ENCODE measurements at regions not wholly inside any gene's neighbourhood (a gene's known extent, or its start where the extent isn't known, plus 50 kb on each side); places are given as distances from the start of the nearest gene placed in this dataset.
"Not testable (repeated sequence)": the region's sequence is repeated elsewhere in the genome, so short reads cannot be mapped to it uniquely, and the experiment has no call there.

DNA sequence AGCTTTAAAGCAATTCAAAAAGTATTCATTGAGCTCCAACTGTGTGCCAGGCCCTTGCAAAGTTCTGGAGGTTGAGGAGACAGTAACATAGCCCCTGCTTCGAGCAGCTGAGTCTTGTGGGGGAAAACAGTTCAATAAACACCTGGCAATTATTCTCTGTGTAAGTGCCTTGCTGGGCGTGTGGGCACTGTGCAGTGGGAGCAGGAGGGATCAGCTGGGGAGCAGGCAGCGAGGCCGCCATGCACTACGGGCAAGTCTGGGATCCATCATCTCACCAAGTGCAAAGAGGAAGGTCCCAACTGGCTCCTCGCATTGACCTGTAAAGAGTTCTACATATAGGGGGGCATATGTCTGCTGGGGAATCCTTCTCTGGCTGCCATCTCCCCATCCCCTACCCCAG, 342.2 kb upstream of the HS6ST1 start:
- DNase-seq (ENCODE audit: low read depth), result no peak

DNA sequence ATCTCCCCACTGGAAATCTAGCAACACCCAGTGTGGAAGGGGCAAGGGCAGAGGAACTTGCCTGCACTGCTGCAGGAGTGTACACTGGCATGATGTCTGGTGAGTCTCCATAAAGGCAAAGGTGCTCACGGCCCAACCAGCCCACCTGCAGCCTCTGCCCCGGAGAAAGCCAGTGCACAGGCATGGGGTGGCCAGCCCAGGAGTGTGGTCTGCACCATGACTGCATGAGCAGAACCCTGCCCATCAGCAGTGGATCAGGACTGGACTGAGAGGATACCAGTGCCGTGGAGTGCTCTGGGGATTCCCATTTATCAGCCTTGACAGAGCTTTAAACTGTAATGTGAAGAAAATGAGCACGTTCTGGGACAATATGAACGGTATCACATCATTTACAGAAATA, 342.6 kb upstream of the HS6ST1 start:
- no peak for DNase-seq (ENCODE audit: low read depth)

GRCh38 chr2:128662051-128662471, 343.4 kb upstream of the HS6ST1 start:
- DNase-seq (ENCODE audit: low read depth), result no peak

- DNase-seq (ENCODE audit: low read depth), result no peak
Measured at GRCh38 chr2:128663371-128664050, 344.8 kb upstream of the HS6ST1 start.

DNA sequence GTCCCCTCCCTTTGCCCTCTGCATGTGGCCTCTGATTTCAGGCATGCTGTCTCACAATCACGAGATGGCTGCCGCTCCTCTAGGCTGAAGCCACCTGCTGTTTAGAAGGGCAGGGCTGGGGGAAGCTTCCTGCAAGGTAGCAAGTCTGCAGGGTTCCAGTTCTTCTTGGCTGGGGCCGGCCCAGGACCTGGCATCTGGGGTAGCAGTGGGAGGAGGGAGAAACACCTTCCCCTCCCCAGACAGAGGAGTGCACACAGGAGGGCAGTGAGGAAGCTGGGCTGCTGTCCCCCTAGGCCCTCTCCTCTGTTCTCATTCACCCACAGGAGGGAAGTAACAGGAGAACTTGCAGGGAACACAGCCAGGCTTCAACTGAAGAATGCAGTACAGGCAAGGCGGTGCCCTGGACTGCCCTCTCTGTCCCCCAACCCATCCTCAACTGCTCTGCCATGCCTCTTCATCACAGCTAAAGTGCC, 345.9 kb upstream of the HS6ST1 start:
- DNase-seq (ENCODE audit: low read depth), result no peak

GRCh38 chr2:128665113-128665512, 346.4 kb upstream of the HS6ST1 start:
- DNase-seq (ENCODE audit: low read depth), result no peak

DNA sequence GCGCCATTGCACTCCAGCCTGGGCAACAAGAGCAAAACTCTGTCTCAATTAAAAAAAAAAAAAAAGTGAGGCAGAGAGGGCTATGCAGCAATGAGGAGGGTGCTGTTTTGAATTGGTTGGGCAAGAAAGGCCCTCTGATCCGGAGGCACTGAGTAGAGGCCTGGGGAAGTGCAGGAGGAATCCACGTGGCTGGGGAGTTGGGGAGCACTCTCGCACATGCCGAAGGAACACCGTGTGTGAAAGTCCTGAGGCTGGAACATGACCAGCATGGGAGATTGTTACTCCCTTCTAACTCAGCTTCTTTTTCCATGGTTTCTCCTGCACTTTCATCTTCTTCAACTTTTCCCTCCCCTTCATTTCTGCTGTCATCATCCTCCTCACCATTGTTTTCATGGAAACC, 347.9 kb upstream of the HS6ST1 start:
- no peak for DNase-seq (ENCODE audit: low read depth)

GRCh38 chr2:128667391-128667790, 348.7 kb upstream of the HS6ST1 start:
- DNase-seq (ENCODE audit: low read depth), result no peak

- DNase-seq (ENCODE audit: low read depth), result no peak
Measured at GRCh38 chr2:128668946-128669345, 350.3 kb upstream of the HS6ST1 start.

DNA sequence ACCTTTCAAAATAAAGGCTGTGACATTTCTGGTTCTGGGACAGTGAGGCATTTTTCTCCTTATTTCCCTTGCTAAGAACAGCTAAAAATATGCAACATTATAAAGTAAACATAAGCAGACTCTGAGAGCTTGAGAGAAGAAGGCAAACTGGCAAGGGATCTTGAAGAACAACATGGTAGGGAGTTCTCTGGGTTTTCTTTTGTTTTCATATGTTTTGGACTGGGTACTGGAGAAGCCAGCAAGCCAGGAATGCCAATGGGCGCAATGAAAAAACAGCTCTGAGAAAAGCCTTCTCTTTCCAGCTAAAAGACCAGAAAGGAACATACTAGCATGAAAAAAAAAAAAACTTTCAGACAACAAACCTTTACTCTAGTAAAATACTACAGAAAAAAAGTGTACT, 351.4 kb upstream of the HS6ST1 start:
- DNase-seq (ENCODE audit: low read depth), result no peak

GRCh38 chr2:128671981-128672757, 353.5 kb upstream of the HS6ST1 start:
- not testable (repeated sequence) for DNase-seq (ENCODE audit: low read depth)

DNA sequence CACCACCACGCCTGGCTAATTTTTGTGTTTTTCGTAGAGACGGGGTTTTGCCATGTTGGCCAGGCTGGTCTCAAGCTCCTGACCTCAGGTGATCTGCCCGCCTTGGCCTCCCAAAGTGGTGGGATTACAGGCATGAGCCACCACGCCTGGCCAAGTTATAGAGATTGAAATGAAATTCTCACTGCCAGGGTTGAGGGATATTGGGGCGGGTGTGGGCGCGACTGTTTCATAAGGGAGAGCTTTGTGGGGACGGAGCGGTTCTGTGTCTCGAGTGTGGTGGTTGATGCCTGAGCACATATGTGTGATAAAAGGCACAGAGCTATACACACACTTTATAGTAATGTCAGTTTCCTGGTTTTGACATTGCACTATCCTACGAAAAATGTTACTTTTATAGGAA, 361.0 kb upstream of the HS6ST1 start:
- DNase-seq (ENCODE audit: low read depth), result not testable (repeated sequence)

- DNase-seq (ENCODE audit: low read depth), result no peak
Measured at GRCh38 chr2:128681507-128681906, 362.8 kb upstream of the HS6ST1 start.

- no peak for DNase-seq (ENCODE audit: low read depth)
Measured at GRCh38 chr2:128682266-128682665, 363.6 kb upstream of the HS6ST1 start.

DNA sequence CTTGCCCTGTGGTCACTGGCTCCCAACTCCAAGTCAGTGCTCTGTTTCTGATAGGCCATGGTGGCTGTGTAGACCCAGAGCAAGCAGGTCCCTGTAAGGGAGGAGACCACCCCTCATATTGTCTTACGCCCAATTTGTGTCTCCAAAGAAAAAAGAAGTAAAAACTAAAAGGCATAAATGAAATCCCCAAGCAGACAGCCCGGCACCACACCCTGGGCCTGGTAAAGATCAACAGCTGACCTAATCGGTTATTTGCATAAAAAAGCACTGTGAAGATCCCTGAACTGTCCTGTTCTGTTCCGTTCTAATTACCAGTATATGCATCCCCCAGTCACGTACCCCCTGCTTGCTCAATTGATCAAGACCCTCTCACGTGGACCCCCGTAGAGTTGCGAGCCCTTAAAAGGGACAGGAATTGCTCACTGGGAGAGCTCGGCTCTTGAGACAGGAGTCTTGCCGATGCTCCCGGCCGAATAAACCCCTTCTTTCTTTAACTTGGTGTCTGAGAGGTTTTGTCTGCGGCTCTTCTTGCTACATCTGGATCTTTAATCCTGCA, 364.1 kb upstream of the HS6ST1 start:
- DNase-seq (ENCODE audit: low read depth), result no peak

DNA sequence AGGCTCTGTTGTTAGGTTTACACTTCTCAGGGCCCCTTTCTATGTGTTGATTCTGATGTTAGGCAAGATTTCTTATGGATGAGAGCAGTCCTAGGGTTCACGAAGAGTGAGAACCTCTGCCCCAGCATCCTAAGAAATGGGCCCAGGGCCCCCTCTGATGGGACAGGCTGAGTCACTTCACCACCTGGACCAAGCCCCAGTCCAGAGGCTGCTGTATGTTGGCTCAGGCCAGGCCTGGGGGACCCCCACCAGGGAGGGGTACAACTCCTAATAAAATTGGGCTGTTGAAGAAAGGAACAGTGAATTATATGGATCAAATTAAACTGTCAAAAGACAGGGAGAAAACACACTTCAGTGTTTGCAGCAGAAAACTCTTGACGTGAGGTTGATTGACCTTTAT, 365.9 kb upstream of the HS6ST1 start:
- DNase-seq (ENCODE audit: low read depth), result no peak

DNA sequence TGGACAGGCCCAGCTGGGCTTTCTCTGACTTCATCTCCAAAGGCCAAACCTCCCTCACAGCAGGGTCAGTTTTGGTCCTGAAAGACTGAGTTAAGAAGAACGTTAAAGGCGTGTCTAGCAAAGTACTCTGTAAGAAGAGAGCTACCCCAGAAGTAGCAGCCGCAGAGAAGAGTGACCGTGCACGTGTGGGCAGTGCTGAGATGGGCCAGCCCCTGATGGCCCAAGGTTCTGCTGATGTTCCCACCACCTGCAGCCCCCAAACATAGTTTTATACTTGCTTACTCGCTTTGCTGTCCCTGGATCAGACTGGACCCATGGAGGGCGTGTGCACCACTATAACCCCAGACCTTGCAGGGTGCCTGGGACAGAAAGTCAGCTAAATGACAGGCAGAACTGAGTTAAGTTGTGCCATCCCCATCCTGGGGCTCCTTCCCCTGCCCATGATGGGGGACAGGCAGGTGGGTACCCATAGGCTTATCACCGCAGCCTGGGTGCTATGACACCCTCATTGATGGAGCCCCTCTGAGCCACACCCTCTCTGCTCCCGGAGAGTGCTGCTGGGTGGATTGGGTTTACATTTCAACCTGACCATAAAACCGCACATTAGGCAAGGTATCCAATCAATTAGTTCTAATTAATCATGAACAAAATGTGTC, 367.3 kb upstream of the HS6ST1 start:
- DNase-seq (ENCODE audit: low read depth), result no peak

DNA sequence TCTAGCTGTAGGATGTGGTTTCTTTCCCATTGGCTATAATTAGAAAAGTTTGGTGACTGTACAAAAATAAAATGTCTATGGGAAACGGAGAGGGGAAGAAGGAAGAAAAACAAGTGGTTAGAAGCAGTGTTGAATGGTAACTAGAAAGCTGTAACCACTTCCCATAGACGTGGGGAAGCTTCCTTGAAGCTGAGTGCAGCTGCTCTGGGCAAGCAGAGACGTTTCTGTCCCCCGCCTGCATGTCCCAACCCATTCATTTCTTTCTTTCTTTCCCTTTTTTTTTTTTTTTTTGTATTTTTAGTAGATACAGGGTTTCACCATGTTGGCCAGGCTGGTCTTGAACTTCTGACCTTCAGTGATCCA, 367.8 kb upstream of the HS6ST1 start:
- DNase-seq (ENCODE audit: low read depth), result no peak

DNA sequence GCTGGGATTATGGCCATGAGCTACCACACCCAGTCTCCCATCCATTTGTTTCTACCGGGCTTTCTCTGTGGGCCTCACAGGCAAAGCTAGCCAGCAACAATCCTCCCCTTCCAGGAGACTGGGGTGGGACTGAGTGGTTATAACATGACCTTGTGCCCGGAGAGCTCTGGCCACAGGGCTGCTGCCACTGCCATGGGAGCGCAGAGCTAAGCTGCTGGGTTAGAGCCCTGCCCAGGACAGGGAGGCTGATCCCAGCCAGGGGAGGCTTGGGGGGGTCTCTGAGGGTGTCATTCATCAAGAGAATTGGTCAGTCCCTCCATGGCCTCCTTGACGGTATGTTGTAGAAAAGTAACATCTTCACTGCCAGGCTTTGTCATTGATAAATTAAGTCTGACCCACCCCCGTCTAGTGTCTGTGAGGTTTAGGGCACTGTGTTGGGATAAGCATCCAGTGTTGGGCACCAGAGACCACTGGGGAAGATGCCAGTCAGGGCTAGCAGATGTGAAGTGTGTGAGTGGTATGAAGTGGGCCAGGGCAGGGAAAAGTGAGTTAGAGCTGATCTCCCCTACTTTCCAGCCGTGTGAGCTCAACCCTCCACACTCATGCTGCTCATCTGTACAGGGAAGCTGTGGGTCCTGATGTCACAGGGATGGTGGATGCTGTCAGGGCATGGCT, 368.4 kb upstream of the HS6ST1 start:
- no peak for DNase-seq (ENCODE audit: low read depth)

GRCh38 chr2:128687565-128687964, 368.9 kb upstream of the HS6ST1 start:
- no peak for DNase-seq (ENCODE audit: low read depth)

GRCh38 chr2:128689971-128690370, 371.3 kb upstream of the HS6ST1 start:
- DNase-seq (ENCODE audit: low read depth), result no peak

DNA sequence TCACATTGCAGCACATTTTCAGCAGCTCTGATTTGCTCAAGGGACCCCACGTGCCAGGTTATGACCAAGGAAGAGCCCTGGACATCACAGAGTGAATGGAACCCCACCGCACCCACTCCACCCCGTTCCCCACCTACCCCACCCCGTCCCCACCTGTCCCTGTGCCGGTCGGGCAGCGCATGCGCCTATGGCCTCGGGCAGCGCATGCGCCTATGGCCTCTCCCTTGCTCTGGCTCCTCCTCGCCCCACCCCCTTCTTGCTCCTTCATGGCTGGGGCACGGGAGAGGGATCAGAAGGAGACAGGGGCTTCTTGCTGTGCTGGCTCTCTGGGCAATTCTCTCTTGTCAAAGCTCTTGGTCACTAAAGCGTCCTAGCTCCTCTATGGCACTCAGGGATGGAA, 371.8 kb upstream of the HS6ST1 start:
- no peak for DNase-seq (ENCODE audit: low read depth)

All from stimulated activated CD8-positive, alpha-beta memory T cell treated with anti-CD3 and anti-CD28 coated beads, Interleukin-4, amount 100 ng/mL, for 24 hours (primary cell).